ENCODE measurements at regions not wholly inside any gene's neighbourhood (a gene's known extent, or its start where the extent isn't known, plus 50 kb on each side); places are given as distances from the start of the nearest gene placed in this dataset.

- intact Hi-C loops (cut with DNase I; ENCODE audit: low total_unique reads) = no loop called here
- H3K27ac ChIP-seq = no peak overlapping the region
Measured at GRCh38 chr3:153103406-153103945, 58.5 kb upstream of the RAP2B start.

GRCh38 chr3:153110041-153110440, 52.0 kb upstream of the RAP2B start:
- H3K9me3 ChIP-seq = no peaks in the 10 kb centered on the region
- H3K27me3 ChIP-seq = no peaks in the 10 kb centered on the region
- H3K4me1 ChIP-seq = no peaks in the 10 kb centered on the region
- intact Hi-C loops (cut with DNase I; ENCODE audit: low total_unique reads) = no loop called here
- DNase-seq (ENCODE audit: low spot score in 2 of 2) = no peak
- TF ChIP-seq POLR2A (IDR thresholded peaks at IDR 0.05) (no peak), CTCF (IDR thresholded peaks at IDR 0.05) (no peak), POLR2AphosphoS5 (IDR thresholded peaks at IDR 0.05) (no peak)
- H3K27ac ChIP-seq = no peak overlapping the region
- no peaks in the 10 kb centered on the region for H3K36me3 ChIP-seq
- H3K4me3 ChIP-seq = no peak overlapping the region

More at GRCh38 chr3:153103406-153103945, 58.5 kb upstream of the RAP2B start:
- H3K4me1 ChIP-seq = no peaks in the 10 kb centered on the region
- H3K36me3 ChIP-seq = no peaks in the 10 kb centered on the region
- H3K9me3 ChIP-seq = no peaks in the 10 kb centered on the region
- TF ChIP-seq POLR2A (IDR thresholded peaks at IDR 0.05) (no peak), POLR2AphosphoS5 (IDR thresholded peaks at IDR 0.05) (no peak), CTCF (IDR thresholded peaks at IDR 0.05) (no peak)
- H3K4me3 ChIP-seq = no peak overlapping the region
- no peaks in the 10 kb centered on the region for H3K27me3 ChIP-seq
- DNase-seq (ENCODE audit: low spot score in 2 of 2) = no peak

- Histone ChIP-seq H3K4me3 (no peak overlapping the region), H3K27me3 (no peaks in the 10 kb centered on the region), H3K9me3 (no peaks in the 10 kb centered on the region), H3K4me1 (no peaks in the 10 kb centered on the region), H3K27ac (no peak overlapping the region), H3K36me3 (no peaks in the 10 kb centered on the region)
- no peak for DNase-seq (ENCODE audit: low spot score in 2 of 2)
- intact Hi-C loops (cut with DNase I; ENCODE audit: low total_unique reads) = no loop called here
- no peak for TF ChIP-seq CTCF (IDR thresholded peaks at IDR 0.05)
- no peak for TF ChIP-seq POLR2A (IDR thresholded peaks at IDR 0.05)
- TF ChIP-seq POLR2AphosphoS5 (IDR thresholded peaks at IDR 0.05) = no peak
Measured at GRCh38 chr3:153111016-153111415, 51.0 kb upstream of the RAP2B start.
